ENCODE measurements at regions not wholly inside any gene's neighbourhood (a gene's known extent, or its start where the extent isn't known, plus 50 kb on each side); places are given as distances from the start of the nearest gene placed in this dataset.

DNA sequence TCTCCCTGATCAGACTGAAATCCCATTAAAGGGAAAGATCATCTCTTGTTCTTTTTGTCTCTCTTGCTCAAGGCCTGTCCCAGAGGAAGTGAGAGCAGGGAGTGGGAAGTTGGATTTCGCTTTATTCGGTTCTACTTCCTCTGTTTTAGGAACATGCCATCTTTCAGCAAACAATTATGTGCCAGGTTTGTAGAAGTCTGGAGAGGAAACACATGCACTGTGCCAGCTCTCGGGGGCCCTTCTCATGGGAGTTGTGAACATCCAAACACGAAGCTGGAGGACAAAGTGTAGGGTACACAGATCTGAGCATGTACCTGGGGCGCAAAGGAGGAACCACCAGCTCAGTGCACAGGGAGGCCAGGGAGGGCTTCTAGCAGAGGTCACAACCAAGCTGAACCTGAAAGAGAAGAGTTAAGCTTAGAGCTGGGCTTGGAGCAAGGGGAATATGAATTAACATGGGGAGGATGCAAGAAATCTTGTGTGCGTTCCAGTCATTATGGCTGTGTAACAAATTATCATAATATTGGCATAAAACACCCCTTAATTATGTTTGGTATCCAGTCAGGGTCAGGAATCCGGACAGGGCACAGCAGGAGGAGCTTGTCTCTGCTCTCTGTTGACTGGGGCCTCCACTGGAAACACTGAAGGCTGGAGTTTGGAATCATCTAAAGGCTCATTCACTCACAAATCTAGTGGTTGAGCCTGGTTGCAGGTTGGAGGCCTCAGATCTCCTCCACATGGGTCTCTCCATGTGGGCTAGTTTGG lies 128.6 kb downstream of the ZFP36L2 start:
- Histone ChIP-seq H3K27me3 (ENCODE audit: control insufficient read depth, insufficient read depth, low read length) (no peaks in the 10 kb centered on the region), H3K79me2 (no peaks in the 10 kb centered on the region), H3K27ac (no peak overlapping the region), H3K9me3 (ENCODE audit: control insufficient read depth, low read length) (no peaks in the 10 kb centered on the region), H2AFZ (no peak overlapping the region), H3K4me3 (ENCODE audit: low read depth, low read length) (no peak overlapping the region), H3K36me3 (ENCODE audit: control insufficient read depth, insufficient read depth, low read length) (no peaks in the 10 kb centered on the region), H3K4me1 (peaks cover 3% of the 10 kb centered on the region), H3K4me2 (ENCODE audit: low read length) (no peak overlapping the region), H3K9ac (no peak overlapping the region)
- TF ChIP-seq, protein P1, sequence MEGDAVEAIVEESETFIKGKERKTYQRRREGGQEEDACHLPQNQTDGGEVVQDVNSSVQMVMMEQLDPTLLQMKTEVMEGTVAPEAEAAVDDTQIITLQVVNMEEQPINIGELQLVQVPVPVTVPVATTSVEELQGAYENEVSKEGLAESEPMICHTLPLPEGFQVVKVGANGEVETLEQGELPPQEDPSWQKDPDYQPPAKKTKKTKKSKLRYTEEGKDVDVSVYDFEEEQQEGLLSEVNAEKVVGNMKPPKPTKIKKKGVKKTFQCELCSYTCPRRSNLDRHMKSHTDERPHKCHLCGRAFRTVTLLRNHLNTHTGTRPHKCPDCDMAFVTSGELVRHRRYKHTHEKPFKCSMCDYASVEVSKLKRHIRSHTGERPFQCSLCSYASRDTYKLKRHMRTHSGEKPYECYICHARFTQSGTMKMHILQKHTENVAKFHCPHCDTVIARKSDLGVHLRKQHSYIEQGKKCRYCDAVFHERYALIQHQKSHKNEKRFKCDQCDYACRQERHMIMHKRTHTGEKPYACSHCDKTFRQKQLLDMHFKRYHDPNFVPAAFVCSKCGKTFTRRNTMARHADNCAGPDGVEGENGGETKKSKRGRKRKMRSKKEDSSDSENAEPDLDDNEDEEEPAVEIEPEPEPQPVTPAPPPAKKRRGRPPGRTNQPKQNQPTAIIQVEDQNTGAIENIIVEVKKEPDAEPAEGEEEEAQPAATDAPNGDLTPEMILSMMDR (IDR thresholded peaks at IDR 0.05), result no peak

DNA sequence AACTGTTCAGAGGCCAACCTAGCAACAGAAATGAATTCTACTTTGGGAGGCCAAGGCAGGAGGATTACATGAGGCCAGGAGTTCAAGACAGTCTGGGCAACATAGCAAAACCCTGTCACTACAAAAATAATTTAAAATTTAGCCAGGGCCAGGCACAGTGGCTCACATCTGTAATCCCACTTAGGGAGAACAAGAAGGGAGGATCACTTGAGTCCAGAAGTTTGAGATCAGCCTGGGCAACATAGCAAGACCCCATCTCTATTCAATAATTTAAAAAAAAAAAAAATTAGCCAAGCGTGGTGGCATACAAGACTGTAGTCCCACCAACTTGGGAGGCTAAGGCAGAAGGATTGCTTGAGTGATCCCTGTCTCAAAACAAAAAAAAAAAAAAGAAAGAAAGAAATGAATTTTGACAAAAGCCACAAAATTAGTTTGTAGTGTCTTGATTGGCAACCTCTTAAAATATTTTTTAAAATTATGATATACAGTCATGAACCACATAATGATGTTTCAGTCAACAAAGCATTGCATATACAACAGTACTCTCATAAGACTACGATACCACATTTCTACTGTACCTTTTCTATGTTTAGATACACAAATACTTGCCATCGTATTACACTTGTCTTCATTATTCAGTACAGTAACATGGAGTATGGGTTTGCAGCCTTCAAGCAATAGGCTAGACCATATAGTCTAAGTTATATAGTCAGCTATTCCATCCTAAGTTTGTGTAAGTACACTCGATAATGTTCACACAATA lies 130.7 kb downstream of the ZFP36L2 start:
- Histone ChIP-seq H3K4me1 (no peaks in the 10 kb centered on the region), H2AFZ (no peak overlapping the region), H3K4me2 (ENCODE audit: low read length) (no peak overlapping the region), H3K4me3 (ENCODE audit: low read depth, low read length) (no peak overlapping the region), H3K79me2 (no peaks in the 10 kb centered on the region), H3K27me3 (ENCODE audit: control insufficient read depth, insufficient read depth, low read length) (no peaks in the 10 kb centered on the region), H3K9ac (no peak overlapping the region), H3K27ac (no peak overlapping the region), H3K9me3 (ENCODE audit: control insufficient read depth, low read length) (no peaks in the 10 kb centered on the region), H3K36me3 (ENCODE audit: control insufficient read depth, insufficient read depth, low read length) (no peaks in the 10 kb centered on the region)
- TF ChIP-seq, protein P1 (IDR thresholded peaks at IDR 0.05), result no peak

DNA sequence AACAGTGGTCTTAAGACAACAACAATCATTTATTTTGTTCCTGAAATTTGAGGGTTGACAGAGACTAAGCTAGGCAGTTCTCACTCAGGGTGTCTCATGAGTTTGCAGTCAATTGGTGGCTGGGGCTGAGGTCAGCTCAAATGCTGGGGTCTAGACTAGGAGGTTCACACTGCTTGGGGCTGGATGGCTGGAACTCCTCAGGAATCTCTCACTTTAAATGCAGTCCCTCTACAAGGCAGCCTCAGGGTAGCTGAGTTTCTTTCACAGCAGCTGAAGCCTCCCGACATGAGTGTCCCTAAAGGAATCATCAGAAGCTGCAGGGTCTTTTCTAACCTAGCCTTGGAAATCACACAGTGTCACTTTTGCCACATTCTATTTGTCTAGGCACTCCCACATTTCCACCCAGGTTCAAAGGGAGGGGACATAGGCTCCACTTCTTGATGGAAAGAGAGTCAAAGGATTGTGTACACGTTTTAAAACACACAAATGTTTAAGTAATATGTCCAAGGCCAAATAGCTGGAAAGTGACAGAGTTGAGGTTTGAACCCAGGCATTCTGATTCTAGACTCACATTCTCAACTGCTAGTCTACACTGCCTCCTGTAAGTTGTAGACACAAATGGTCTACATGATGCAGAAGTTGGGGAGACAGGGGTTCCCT lies 133.8 kb downstream of the ZFP36L2 start:
- Histone ChIP-seq H3K79me2 (no peaks in the 10 kb centered on the region), H3K9me3 (ENCODE audit: control insufficient read depth, low read length) (no peaks in the 10 kb centered on the region), H3K4me3 (ENCODE audit: low read depth, low read length) (no peak overlapping the region), H3K36me3 (ENCODE audit: control insufficient read depth, insufficient read depth, low read length) (no peaks in the 10 kb centered on the region), H3K27ac (no peak overlapping the region), H3K4me2 (ENCODE audit: low read length) (no peak overlapping the region), H3K4me1 (no peaks in the 10 kb centered on the region), H2AFZ (no peak overlapping the region), H3K27me3 (ENCODE audit: control insufficient read depth, insufficient read depth, low read length) (no peaks in the 10 kb centered on the region), H3K9ac (no peak overlapping the region)
- TF ChIP-seq, protein P1 (IDR thresholded peaks at IDR 0.05), result no peak

DNA sequence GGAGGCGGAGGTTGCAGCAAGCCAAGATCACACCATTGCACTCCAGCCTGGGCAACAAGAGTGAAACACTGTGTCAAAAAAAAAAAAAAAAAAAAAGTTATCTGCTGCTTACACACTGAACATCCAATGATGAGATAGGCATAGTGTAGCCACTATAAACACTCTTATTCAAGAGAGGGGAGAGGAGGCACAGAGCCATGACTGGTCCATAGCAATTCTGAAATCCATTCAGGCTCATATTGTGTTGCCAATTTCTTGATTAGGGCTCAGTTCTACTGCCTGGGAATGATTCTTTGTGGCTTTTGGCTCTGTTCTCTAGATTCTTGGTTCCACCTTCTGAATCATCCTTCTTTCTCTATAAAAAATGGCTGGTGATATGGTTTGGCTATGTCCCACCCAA lies 136.1 kb downstream of the ZFP36L2 start:
- Histone ChIP-seq H3K27ac (no peak overlapping the region), H3K9me3 (ENCODE audit: control insufficient read depth, low read length) (no peaks in the 10 kb centered on the region), H3K9ac (no peak overlapping the region), H3K4me3 (ENCODE audit: low read depth, low read length) (no peak overlapping the region), H2AFZ (no peak overlapping the region), H3K36me3 (ENCODE audit: control insufficient read depth, insufficient read depth, low read length) (no peaks in the 10 kb centered on the region), H3K4me1 (no peaks in the 10 kb centered on the region), H3K27me3 (ENCODE audit: control insufficient read depth, insufficient read depth, low read length) (no peaks in the 10 kb centered on the region), H3K79me2 (no peaks in the 10 kb centered on the region), H3K4me2 (ENCODE audit: low read length) (no peak overlapping the region)
- TF ChIP-seq, protein P1 (IDR thresholded peaks at IDR 0.05), result no peak

Measured in parathyroid adenoma (tissue), 2 donors.